HUES64 (cell line): ENCODE measurements at regions not wholly inside any gene's neighbourhood (a gene's known extent, or its start where the extent isn't known, plus 50 kb on each side); places are given as distances from the start of the nearest gene placed in this dataset.
A peak's percentile ranks its signal among the peaks of the same experiment; 100 is the strongest.

ENCODE experiments used
- H3K27ac ChIP-seq: 2 replicates; pipeline ENCODE4 v1.7.0; 2013; ENCODE audit warnings: low read depth, low read length, inconsistent platforms
- H3K27me3 ChIP-seq: 2 replicates; pipeline ENCODE4 v1.6.1; 2013; ENCODE audit warnings: mild to moderate bottlenecking, low read length; ENCODE audit not compliant: insufficient read depth
- H3K36me3 ChIP-seq: 2 replicates; pipeline ENCODE4 v1.6.1; 2013; ENCODE audit warnings: mild to moderate bottlenecking, low read length; ENCODE audit not compliant: insufficient read depth
- H3K4me1 ChIP-seq: 2 replicates; pipeline ENCODE4 v1.6.1; 2013; ENCODE audit warnings: mild to moderate bottlenecking, low read length, moderate library complexity; ENCODE audit not compliant: insufficient read depth
- H3K4me3 ChIP-seq: 2 replicates; pipeline ENCODE4 v1.5.1; 2013; ENCODE audit warnings: mild to moderate bottlenecking, low read length, moderate library complexity
- H3K9ac ChIP-seq: 2 replicates; pipeline ENCODE4 v1.6.1; 2013; ENCODE audit warnings: mild to moderate bottlenecking, low read depth, low read length
- H3K9me3 ChIP-seq: 2 replicates; pipeline ENCODE4 v1.6.1; 2013; ENCODE audit warnings: low read depth, low read length; ENCODE audit not compliant: insufficient read depth
- WGBS: fragments of 150-250, 120-280 bp; methylation state at CpG from one replicate; pipeline ENCODE4 v1.1.7; 2013; ENCODE audit warnings: missing lambda C conversion rate; 5-methylcytosine and 5-hydroxymethylcytosine counted together

- 2% methylated on average over 9 of the region's 9 CpGs for WGBS
- H3K9ac ChIP-seq, result no peak overlapping the region
- peaks cover 19% of the 10 kb centered on the region; the same call in 1 of the 2 replicates for H3K4me1 ChIP-seq
- no peaks in the 10 kb centered on the region for H3K36me3 ChIP-seq
- H3K27ac ChIP-seq, result no peak overlapping the region
- peaks cover 64% of the 10 kb centered on the region for H3K27me3 ChIP-seq
- peak overlapping the region; percentile 89 for H3K4me3 ChIP-seq
- no peaks in the 10 kb centered on the region for H3K9me3 ChIP-seq
Observed at GRCh38 chr18:34978953-34979608, 62.1 kb upstream of the MAPRE2 start.

DNA sequence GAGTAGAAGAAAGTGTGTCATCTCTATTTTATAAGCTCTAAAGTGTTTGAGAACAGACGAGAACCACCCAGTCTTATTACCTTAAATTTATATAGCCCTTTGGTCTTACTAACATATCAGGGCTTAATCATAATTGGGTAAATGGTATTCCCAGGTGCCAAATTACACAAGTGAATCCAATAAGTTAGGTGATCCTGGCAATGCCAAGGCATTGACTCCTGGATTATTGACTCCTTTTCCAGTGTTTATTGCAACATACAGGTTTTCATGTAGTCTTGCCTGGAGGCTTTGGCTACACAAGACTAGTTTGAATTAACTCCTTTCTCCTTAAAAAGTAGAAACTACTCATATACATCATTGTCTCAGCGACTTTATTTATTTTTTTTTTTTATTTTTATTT lies 59.7 kb upstream of the MAPRE2 start:
- Histone ChIP-seq H3K4me1 (peaks cover 12% of the 10 kb centered on the region; the same call in 1 of the 2 replicates), H3K27ac (no peak overlapping the region), H3K9me3 (no peaks in the 10 kb centered on the region), H3K27me3 (peaks cover 40% of the 10 kb centered on the region), H3K9ac (no peak overlapping the region), H3K36me3 (no peaks in the 10 kb centered on the region), H3K4me3 (no peak overlapping the region)
- WGBS, result 40% methylated on average over 1 of the region's 2 CpGs

- no peaks in the 10 kb centered on the region for H3K27me3 ChIP-seq
Observed at GRCh38 chr18:34985963-34986362, 55.2 kb upstream of the MAPRE2 start.

DNA sequence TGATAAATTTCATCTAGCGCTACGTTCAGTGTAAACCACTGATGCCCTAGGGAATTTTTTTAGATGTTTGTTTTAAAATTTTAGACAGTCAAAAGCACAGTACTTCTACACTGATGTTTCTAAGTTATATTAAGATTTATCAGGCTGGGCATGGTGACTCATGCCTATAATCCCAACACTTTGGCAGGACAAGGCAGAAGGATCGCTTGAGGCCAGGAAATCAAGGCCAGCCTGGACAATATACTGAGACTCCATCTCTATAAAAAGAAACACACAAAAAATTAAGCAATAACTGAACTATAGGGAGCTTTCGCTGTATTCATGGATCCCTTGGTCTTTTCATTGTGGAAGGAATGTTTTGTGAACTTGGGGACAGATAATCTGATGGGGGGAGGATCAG lies 50.6 kb upstream of the MAPRE2 start:
- Histone ChIP-seq H3K27ac (no peak overlapping the region), H3K27me3 (no peaks in the 10 kb centered on the region), H3K36me3 (no peaks in the 10 kb centered on the region), H3K4me1 (no peaks in the 10 kb centered on the region), H3K4me3 (no peak overlapping the region), H3K9me3 (no peaks in the 10 kb centered on the region), H3K9ac (no peak overlapping the region)
- 91% methylated on average over 2 of the region's 4 CpGs for WGBS

More at GRCh38 chr18:34985963-34986362, 55.2 kb upstream of the MAPRE2 start:
- Histone ChIP-seq H3K27ac (no peak overlapping the region), H3K9me3 (no peaks in the 10 kb centered on the region), H3K36me3 (no peaks in the 10 kb centered on the region), H3K4me3 (no peak overlapping the region), H3K9ac (no peak overlapping the region), H3K4me1 (no peaks in the 10 kb centered on the region)
- WGBS, result 97% methylated on average over 2 of the region's 2 CpGs

- Histone ChIP-seq H3K36me3 (no peaks in the 10 kb centered on the region), H3K27me3 (no peaks in the 10 kb centered on the region), H3K4me3 (no peak overlapping the region), H3K9me3 (peaks cover under 1% of the 10 kb centered on the region; the same call in 1 of the 2 replicates), H3K27ac (no peak overlapping the region), H3K4me1 (no peaks in the 10 kb centered on the region), H3K9ac (no peak overlapping the region)
- WGBS, result 93% methylated on average over 7 of the region's 7 CpGs
Observed at GRCh38 chr18:34991152-34991551, 50.1 kb upstream of the MAPRE2 start.
